A673 (cell line): ENCODE measurements at regions not wholly inside any gene's neighbourhood (a gene's known extent, or its start where the extent isn't known, plus 50 kb on each side); places are given as distances from the start of the nearest gene placed in this dataset.

ENCODE experiments used
- EZH2 ChIP-seq: fragments of 200-600 bp; sonication (generic); IDR thresholded peaks from 2 replicates; pipeline ENCODE4 v1.6.1; 2017; ENCODE audit warnings: borderline replicate concordance, low read depth, mild to moderate bottlenecking, mixed read lengths, antibody characterized with exemption, low read length; ENCODE audit not compliant: poor library complexity, severe bottlenecking
- TF ChIP-seq, protein P1 (sequence below): fragments of 300-800, 200-600 bp; sonication (generic); conservative IDR thresholded peaks from 2 replicates; pipeline ENCODE4 v1.5.1; 2017; ENCODE audit warnings: low read depth, mild to moderate bottlenecking, antibody characterized with exemption, low read length, moderate library complexity, mixed read lengths

DNA sequence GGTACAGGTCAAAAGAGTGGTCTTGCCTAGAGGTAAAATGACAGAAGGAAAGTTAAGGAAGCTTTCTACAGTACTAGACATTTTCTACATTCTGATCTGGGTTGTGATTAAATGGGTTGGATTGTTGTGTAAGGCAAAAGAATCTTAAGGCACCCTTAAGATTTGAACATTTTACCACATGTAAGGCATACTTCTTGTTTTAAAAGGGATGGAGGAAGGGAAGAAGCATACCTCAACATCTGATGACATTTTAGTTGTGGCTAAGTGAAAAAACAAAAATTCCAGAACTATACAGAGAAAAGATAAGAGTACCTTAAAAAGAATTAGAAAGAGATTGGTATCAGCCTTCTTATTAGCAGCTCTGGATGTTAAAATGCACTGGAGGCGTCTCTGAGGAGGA is 356.0 kb upstream of the CADM1 start:
- TF ChIP-seq EZH2, result no peak
- TF ChIP-seq, protein P1, sequence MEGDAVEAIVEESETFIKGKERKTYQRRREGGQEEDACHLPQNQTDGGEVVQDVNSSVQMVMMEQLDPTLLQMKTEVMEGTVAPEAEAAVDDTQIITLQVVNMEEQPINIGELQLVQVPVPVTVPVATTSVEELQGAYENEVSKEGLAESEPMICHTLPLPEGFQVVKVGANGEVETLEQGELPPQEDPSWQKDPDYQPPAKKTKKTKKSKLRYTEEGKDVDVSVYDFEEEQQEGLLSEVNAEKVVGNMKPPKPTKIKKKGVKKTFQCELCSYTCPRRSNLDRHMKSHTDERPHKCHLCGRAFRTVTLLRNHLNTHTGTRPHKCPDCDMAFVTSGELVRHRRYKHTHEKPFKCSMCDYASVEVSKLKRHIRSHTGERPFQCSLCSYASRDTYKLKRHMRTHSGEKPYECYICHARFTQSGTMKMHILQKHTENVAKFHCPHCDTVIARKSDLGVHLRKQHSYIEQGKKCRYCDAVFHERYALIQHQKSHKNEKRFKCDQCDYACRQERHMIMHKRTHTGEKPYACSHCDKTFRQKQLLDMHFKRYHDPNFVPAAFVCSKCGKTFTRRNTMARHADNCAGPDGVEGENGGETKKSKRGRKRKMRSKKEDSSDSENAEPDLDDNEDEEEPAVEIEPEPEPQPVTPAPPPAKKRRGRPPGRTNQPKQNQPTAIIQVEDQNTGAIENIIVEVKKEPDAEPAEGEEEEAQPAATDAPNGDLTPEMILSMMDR, result no peak
